DMS53 treated with DMSO at 0.1 percent for 48 hours (cell line): ENCODE measurements at regions not wholly inside any gene's neighbourhood (a gene's known extent, or its start where the extent isn't known, plus 50 kb on each side); places are given as distances from the start of the nearest gene placed in this dataset.
A peak's percentile ranks its signal among the peaks of the same experiment; 100 is the strongest.

ENCODE experiments used
- DNase-seq: peaks from one replicate; lab custom pipeline; 2025; ENCODE audit not compliant: unreplicated experiment; lab: John Stamatoyannopoulos, UW

GRCh38 chr12:67531501-67531900, 117.0 kb upstream of the DYRK2 start:
- DNase-seq, result no peak

GRCh38 chr12:67533159-67533558, 115.4 kb upstream of the DYRK2 start:
- DNase-seq, result no peak

GRCh38 chr12:67534046-67534445, 114.5 kb upstream of the DYRK2 start:
- no peak for DNase-seq

GRCh38 chr12:67534681-67535080, 113.9 kb upstream of the DYRK2 start:
- DNase-seq, result no peak

- no peak for DNase-seq
These were observed 113.4 kb upstream of the DYRK2 start for GRCh38 chr12:67535176-67535575.

- DNase-seq, result no peak
These were observed 112.6 kb upstream of the DYRK2 start for GRCh38 chr12:67535971-67536370.

GRCh38 chr12:67539329-67539728, 109.2 kb upstream of the DYRK2 start:
- DNase-seq, result no peak

GRCh38 chr12:67539946-67540345, 108.6 kb upstream of the DYRK2 start:
- no peak for DNase-seq

GRCh38 chr12:67540920-67541624, 107.5 kb upstream of the DYRK2 start:
- no peak for DNase-seq

GRCh38 chr12:67541625-67541991, 106.9 kb upstream of the DYRK2 start:
- DNase-seq, result peak; percentile 28

- no peak for DNase-seq
These were observed 105.3 kb upstream of the DYRK2 start for GRCh38 chr12:67543021-67543770.

- no peak for DNase-seq
These were observed 103.2 kb upstream of the DYRK2 start for GRCh38 chr12:67545298-67545697.

GRCh38 chr12:67546746-67547145, 101.8 kb upstream of the DYRK2 start:
- DNase-seq, result no peak

- peak; percentile 74 for DNase-seq
These were observed 93.3 kb upstream of the DYRK2 start for GRCh38 chr12:67555075-67555717.

GRCh38 chr12:67558775-67559174, 89.8 kb upstream of the DYRK2 start:
- no peak for DNase-seq

GRCh38 chr12:67559751-67560150, 88.8 kb upstream of the DYRK2 start:
- DNase-seq, result no peak

GRCh38 chr12:67562513-67563287, 85.8 kb upstream of the DYRK2 start:
- no peak for DNase-seq

- DNase-seq, result no peak
These were observed 80.5 kb upstream of the DYRK2 start for GRCh38 chr12:67568055-67568454.

- no peak for DNase-seq
These were observed 76.1 kb upstream of the DYRK2 start for GRCh38 chr12:67572492-67572891.

- no peak for DNase-seq
These were observed 75.0 kb upstream of the DYRK2 start for GRCh38 chr12:67573566-67573965.

GRCh38 chr12:67578976-67579661, 69.4 kb upstream of the DYRK2 start:
- DNase-seq, result no peak
